ENCODE measurements at regions not wholly inside any gene's neighbourhood (a gene's known extent, or its start where the extent isn't known, plus 50 kb on each side); places are given as distances from the start of the nearest gene placed in this dataset.

DNA sequence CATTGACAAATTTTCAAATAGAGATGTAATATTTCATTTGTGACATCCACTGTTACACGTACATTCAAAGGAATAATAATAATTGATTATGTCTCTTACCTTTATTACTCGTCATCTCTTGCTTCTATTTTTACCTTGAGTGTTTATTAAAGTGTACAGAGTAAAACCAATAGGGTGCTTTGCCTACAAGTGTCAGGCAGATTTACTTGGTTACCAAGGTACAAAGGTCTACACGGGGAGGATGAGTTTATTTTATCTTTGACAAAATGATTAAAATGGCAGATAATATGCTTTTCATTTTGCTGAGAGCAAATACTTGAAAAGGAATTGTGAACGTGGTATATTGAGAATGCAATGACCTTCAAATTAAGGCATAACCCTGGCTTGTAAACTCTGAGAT lies 137.8 kb upstream of the SOX5 start:
- ChIA-PET POLR2A (no interaction called here), CTCF (no interaction called here)
- DNase-seq: no peak
- ATAC-seq: no peak
- H3K4me1 Mint-ChIP-seq (ENCODE audit: low read depth): no peaks in the 10 kb centered on the region
- no peak overlapping the region for H3K4me3 Mint-ChIP-seq
- peaks cover 5% of the 10 kb centered on the region for H3K9me3 Mint-ChIP-seq (ENCODE audit: insufficient read depth)
- H3K36me3 Mint-ChIP-seq (ENCODE audit: low read depth): no peaks in the 10 kb centered on the region
- H3K27me3 Mint-ChIP-seq (ENCODE audit: low read depth): no peaks in the 10 kb centered on the region
- no peak overlapping the region for H3K27ac Mint-ChIP-seq

DNA sequence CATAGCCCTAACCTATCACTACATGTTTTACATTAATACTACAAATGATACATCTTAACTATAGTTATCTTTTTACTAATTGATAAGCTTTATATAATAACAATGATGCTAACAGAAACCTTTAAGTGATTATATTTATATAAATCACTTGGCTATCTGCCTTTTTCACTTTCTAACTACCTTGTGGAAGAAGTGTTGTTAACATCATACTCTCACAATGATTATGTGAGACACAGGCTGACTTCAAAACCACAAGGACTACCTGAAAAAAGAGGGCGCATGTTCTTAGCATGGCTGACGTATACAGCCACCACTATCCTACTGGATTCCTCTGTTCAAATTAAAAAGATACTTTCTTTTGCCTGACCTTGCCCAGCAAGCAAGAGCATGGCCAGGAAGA lies 135.3 kb upstream of the SOX5 start:
- CTCF ChIA-PET: no interaction called here
- no peak for ATAC-seq
- DNase-seq: no peak
- no peaks in the 10 kb centered on the region for H3K4me1 Mint-ChIP-seq (ENCODE audit: low read depth)
- POLR2A ChIA-PET: no interaction called here
- H3K27ac Mint-ChIP-seq: no peak overlapping the region
- H3K36me3 Mint-ChIP-seq (ENCODE audit: low read depth): no peaks in the 10 kb centered on the region
- no peak overlapping the region for H3K4me3 Mint-ChIP-seq
- H3K9me3 Mint-ChIP-seq (ENCODE audit: insufficient read depth): no peaks in the 10 kb centered on the region
- H3K27me3 Mint-ChIP-seq (ENCODE audit: low read depth): no peaks in the 10 kb centered on the region

DNA sequence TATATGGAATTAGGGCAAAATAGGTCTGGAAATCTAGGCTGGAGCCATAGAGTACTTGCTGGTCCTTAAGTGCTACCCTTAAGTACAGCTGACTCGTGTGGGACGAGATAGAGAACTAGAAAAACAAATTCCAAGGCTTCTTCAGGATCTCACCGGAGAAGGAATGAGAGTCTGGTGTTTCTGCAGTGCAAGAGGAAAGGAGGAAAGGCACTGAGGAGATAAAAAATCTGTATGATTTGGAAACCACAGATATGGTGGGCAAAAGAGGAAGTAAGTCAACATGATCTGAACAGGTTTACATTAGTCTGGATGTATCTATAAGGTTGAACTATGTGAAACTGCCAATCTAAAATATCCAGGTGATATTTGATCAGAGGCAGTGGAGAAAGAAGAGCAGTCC lies 134.4 kb upstream of the SOX5 start:
- Mint-ChIP-seq H3K4me3 (no peak overlapping the region), H3K9me3 (ENCODE audit: insufficient read depth) (no peaks in the 10 kb centered on the region), H3K36me3 (ENCODE audit: low read depth) (no peaks in the 10 kb centered on the region), H3K4me1 (ENCODE audit: low read depth) (no peaks in the 10 kb centered on the region), H3K27me3 (ENCODE audit: low read depth) (no peaks in the 10 kb centered on the region), H3K27ac (no peak overlapping the region)
- ChIA-PET POLR2A (no interaction called here), CTCF (no interaction called here)
- DNase-seq: no peak
- no peak for ATAC-seq

DNA sequence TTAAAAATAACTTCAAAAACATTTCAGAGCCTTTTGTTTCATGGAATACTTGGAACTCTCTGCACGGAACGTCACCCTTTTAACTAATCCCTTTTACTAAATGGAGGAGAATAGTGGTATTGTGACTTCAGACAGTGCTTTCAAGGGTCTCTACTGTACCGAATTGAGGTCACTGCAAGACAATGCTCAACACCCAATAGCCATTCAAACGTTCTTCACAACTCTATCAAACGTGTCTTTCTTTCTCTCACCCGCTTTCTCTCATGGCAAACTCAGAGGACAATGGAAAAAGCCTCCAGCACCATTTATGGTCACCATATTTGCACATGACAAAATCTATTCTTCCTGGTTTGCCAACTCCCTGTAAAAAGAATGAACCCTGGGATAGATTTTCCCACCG lies 132.1 kb upstream of the SOX5 start:
- H3K27me3 Mint-ChIP-seq (ENCODE audit: low read depth): no peaks in the 10 kb centered on the region
- H3K4me1 Mint-ChIP-seq (ENCODE audit: low read depth): no peaks in the 10 kb centered on the region
- no peak overlapping the region for H3K27ac Mint-ChIP-seq
- DNase-seq (no peak), ATAC-seq (no peak)
- H3K4me3 Mint-ChIP-seq: no peak overlapping the region
- ChIA-PET POLR2A (no interaction called here), CTCF (no interaction called here)
- no peaks in the 10 kb centered on the region for H3K9me3 Mint-ChIP-seq (ENCODE audit: insufficient read depth)
- H3K36me3 Mint-ChIP-seq (ENCODE audit: low read depth): no peaks in the 10 kb centered on the region

DNA sequence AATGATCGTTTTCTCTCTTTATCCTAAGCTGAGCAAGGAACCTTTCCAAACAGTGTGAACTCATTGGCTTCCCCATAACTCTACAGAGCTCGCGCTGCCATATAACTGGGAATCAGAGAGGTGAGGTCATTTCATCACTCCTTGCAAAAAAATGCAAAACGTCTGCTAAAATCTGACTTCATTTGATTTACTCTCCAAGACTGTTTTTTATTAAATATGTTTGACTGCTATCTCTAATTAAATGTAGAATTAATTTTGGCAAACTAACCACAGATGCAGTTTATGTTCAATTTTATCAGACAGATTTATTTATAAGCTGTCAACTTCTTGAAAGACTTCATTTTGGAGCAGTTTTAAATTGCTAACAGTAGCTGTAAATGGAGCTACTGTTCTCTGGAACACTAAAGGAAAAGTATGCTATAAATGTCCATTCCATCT lies 131.6 kb upstream of the SOX5 start:
- CTCF ChIA-PET: no interaction called here
- POLR2A ChIA-PET: no interaction called here
- no peaks in the 10 kb centered on the region for H3K4me1 Mint-ChIP-seq (ENCODE audit: low read depth)
- no peak for ATAC-seq
- H3K36me3 Mint-ChIP-seq (ENCODE audit: low read depth): no peaks in the 10 kb centered on the region
- H3K9me3 Mint-ChIP-seq (ENCODE audit: insufficient read depth): no peaks in the 10 kb centered on the region
- H3K27me3 Mint-ChIP-seq (ENCODE audit: low read depth): no peaks in the 10 kb centered on the region
- no peak overlapping the region for H3K27ac Mint-ChIP-seq
- H3K4me3 Mint-ChIP-seq: no peak overlapping the region
- no peak for DNase-seq

DNA sequence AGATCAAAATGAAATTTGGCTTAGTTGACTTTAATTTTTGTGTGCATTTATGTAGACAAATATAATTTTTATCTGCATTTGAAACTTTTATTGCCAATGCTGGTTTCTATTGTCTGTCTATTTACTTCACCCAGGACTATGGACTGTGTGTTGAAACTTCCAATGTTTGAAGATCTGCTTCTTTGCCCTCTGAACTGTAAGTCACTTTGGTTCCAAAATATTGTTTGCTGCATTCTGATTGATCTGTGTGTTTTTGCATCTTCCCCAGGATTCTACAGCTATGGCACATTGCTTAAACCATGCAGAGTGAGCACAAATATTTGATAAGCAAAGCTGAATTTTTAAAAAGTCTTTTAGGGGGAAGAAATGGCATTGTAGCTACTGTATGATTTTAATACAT lies 131.0 kb upstream of the SOX5 start:
- H3K4me3 Mint-ChIP-seq: no peak overlapping the region
- no peak for DNase-seq
- H3K27ac Mint-ChIP-seq: no peak overlapping the region
- no peak for ATAC-seq
- ChIA-PET POLR2A (no interaction called here), CTCF (no interaction called here)
- H3K4me1 Mint-ChIP-seq (ENCODE audit: low read depth): no peaks in the 10 kb centered on the region
- H3K9me3 Mint-ChIP-seq (ENCODE audit: insufficient read depth): no peaks in the 10 kb centered on the region
- H3K36me3 Mint-ChIP-seq (ENCODE audit: low read depth): no peaks in the 10 kb centered on the region
- no peaks in the 10 kb centered on the region for H3K27me3 Mint-ChIP-seq (ENCODE audit: low read depth)

DNA sequence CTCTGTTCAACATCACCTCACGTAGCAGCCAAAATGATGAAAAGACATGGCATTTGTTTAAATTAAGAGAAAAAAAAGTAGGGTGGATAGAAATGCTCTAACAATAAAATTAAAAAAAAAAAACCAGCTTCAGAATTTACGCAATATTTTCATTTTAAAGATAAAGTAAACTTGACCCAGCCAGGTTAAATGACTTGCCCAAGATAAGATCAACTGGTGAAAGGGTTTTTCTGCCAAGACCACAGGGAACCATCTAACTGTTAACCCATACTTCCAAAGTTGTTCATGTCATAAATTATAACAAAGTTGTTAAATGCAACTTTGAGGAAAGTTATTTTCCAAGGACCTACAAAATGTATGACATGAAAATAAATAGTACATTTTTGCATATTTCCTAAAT lies 129.6 kb upstream of the SOX5 start:
- ATAC-seq (no peak), DNase-seq (no peak)
- ChIA-PET CTCF (no interaction called here), POLR2A (no interaction called here)
- no peaks in the 10 kb centered on the region for H3K4me1 Mint-ChIP-seq (ENCODE audit: low read depth)
- no peaks in the 10 kb centered on the region for H3K36me3 Mint-ChIP-seq (ENCODE audit: low read depth)
- no peak overlapping the region for H3K4me3 Mint-ChIP-seq
- H3K27ac Mint-ChIP-seq: no peak overlapping the region
- H3K27me3 Mint-ChIP-seq (ENCODE audit: low read depth): no peaks in the 10 kb centered on the region
- H3K9me3 Mint-ChIP-seq (ENCODE audit: insufficient read depth): no peaks in the 10 kb centered on the region

DNA sequence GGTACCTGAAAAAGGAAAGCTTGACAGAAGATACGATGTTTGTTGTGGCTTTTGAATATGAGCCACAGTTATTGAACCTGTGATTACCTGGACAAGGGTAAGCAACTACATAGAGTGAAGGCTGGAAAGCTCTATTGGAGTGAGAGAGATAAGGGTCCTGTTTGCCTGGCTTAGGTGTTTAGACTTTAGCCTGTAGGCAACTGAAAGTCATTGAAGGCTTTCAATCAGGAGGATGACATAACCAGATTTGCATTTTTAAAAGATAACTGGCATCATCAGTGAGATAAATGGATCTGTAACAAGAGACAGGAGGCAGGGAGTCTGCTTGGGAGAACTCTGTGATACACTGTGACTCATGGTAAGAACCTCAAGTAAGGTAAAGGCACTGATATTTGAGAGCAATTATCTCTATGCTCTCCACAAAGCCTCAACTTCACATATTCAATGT lies 128.9 kb upstream of the SOX5 start:
- no peak overlapping the region for H3K27ac Mint-ChIP-seq
- no peaks in the 10 kb centered on the region for H3K9me3 Mint-ChIP-seq (ENCODE audit: insufficient read depth)
- no peaks in the 10 kb centered on the region for H3K4me1 Mint-ChIP-seq (ENCODE audit: low read depth)
- DNase-seq: no peak
- ChIA-PET CTCF (no interaction called here), POLR2A (no interaction called here)
- no peak overlapping the region for H3K4me3 Mint-ChIP-seq
- no peaks in the 10 kb centered on the region for H3K27me3 Mint-ChIP-seq (ENCODE audit: low read depth)
- no peaks in the 10 kb centered on the region for H3K36me3 Mint-ChIP-seq (ENCODE audit: low read depth)
- ATAC-seq: no peak

DNA sequence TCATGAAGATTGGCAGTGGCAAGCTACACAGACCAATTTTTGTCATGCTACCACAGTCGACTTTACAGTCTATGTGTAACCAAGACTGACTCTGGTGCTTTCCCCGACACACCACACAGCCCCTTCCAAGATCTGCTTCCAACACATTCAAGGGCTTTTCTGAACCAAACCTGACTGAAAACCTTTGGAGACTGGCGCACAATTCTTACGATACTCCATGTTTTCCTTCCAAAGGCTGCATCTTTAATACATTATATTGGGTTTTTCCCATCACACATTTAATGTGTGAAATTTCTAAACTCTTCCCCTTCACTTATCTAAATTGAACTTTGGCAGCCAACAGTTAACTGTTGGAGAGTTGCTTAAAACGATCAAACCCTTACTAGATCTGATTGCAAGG lies 127.7 kb upstream of the SOX5 start:
- H3K4me3 Mint-ChIP-seq: no peak overlapping the region
- no peaks in the 10 kb centered on the region for H3K4me1 Mint-ChIP-seq (ENCODE audit: low read depth)
- no peak overlapping the region for H3K27ac Mint-ChIP-seq
- no peaks in the 10 kb centered on the region for H3K9me3 Mint-ChIP-seq (ENCODE audit: insufficient read depth)
- CTCF ChIA-PET: no interaction called here
- no peaks in the 10 kb centered on the region for H3K27me3 Mint-ChIP-seq (ENCODE audit: low read depth)
- H3K36me3 Mint-ChIP-seq (ENCODE audit: low read depth): no peaks in the 10 kb centered on the region
- DNase-seq (no peak), ATAC-seq (no peak)
- POLR2A ChIA-PET: no interaction called here

DNA sequence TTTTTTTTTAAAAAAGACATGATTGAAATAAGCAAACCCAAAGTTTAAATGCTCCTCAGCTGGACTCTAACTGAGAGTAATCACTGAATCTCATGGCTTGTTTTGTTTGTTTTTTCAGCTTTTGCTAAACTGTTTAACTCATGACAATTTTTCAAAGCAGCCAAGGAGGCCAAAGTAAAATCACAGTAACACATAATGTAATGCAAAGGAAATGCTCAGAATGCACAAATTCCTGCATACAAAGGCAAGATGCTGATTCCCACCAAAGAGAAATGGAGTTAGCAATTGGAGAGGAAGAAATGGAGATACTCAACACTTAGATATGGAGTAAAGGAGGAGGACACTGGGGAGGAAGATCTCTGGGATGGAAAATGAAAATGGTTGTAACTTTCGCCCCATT lies 126.2 kb upstream of the SOX5 start:
- POLR2A ChIA-PET: no interaction called here
- Mint-ChIP-seq H3K27me3 (ENCODE audit: low read depth) (no peaks in the 10 kb centered on the region), H3K36me3 (ENCODE audit: low read depth) (no peaks in the 10 kb centered on the region), H3K4me3 (no peak overlapping the region), H3K27ac (no peak overlapping the region), H3K9me3 (ENCODE audit: insufficient read depth) (no peaks in the 10 kb centered on the region), H3K4me1 (ENCODE audit: low read depth) (no peaks in the 10 kb centered on the region)
- ATAC-seq (no peak), DNase-seq (no peak)
- CTCF ChIA-PET: no interaction called here

DNA sequence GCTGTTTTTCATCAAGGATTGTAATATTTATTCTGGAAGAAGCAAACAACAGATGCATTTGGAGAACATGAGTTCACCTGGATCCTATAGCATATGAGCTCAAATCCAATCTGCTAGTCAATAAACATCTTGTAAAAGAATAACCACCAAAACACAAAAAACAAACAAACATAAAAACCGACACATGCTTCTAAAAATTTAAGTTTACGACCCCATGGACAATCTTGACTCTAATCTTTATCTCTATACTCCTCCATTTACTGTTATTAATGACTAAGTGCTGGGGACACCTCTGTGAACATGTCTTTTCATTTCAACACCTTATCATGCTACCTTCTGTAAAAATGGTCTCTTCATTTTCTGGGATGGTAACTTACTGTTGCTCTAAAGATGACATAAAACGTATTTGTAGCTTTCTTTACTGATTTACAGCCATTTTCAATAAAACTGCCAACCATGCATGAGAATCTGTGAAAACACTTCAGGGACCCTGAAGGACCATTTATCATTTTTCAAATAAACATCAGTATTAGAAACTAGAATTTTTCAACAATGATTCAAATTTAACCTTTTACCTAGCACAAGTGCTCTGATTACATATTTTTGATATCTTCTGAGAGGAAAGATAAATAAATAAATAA lies 123.8 kb upstream of the SOX5 start:
- ATAC-seq: no peak
- H3K4me1 Mint-ChIP-seq (ENCODE audit: low read depth): no peaks in the 10 kb centered on the region
- POLR2A ChIA-PET: no interaction called here

DNA sequence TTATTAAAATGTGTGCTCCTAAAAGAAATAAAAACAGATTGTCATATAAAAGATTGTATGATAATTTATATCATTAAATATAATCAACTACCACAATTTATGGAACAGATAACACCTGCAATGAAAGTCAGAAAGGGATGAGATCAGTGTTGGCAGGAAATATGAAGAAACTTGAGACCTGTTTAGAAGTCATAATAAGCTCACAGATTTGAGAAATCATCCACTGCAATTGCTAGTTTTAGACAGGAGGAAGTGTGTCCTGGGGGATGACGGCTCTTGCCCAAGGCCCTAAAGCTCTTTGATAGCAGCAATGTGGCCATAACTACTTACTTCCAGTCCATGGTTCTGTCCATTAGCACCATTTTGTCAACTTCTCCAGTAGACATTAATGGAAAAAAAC lies 122.8 kb upstream of the SOX5 start:
- Mint-ChIP-seq H3K36me3 (ENCODE audit: low read depth) (no peaks in the 10 kb centered on the region), H3K27me3 (ENCODE audit: low read depth) (no peaks in the 10 kb centered on the region), H3K9me3 (ENCODE audit: insufficient read depth) (no peaks in the 10 kb centered on the region), H3K27ac (no peak overlapping the region), H3K4me3 (no peak overlapping the region), H3K4me1 (ENCODE audit: low read depth) (no peaks in the 10 kb centered on the region)
- ChIA-PET CTCF (no interaction called here), POLR2A (no interaction called here)
- DNase-seq (no peak), ATAC-seq (no peak)

More for the DNA sequence above, 123.8 kb upstream of the SOX5 start:
- CTCF ChIA-PET: no interaction called here
- Mint-ChIP-seq H3K27me3 (ENCODE audit: low read depth) (no peaks in the 10 kb centered on the region), H3K9me3 (ENCODE audit: insufficient read depth) (no peaks in the 10 kb centered on the region), H3K36me3 (ENCODE audit: low read depth) (no peaks in the 10 kb centered on the region), H3K4me3 (no peak overlapping the region), H3K27ac (no peak overlapping the region)
- DNase-seq: no peak

DNA sequence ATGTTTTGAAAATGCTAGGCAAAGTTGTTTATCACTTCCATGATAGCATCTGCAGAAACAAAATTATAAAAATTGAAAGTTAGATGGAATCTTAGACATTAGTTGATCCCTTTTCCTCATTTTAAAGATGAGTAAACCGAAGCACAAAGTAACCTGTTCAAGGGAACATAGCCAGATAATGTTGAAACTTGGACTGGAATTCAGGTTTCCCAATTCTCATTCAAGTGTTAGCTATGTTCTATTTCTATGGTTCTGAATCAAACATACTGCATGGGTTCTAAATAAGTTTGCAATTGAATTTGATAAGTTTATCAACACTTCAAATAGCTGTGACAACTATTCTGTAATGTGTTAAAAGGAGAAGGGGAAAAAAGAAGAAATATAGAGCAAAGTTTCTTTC lies 122.4 kb upstream of the SOX5 start:
- Mint-ChIP-seq H3K9me3 (ENCODE audit: insufficient read depth) (no peaks in the 10 kb centered on the region), H3K27ac (no peak overlapping the region), H3K4me1 (ENCODE audit: low read depth) (no peaks in the 10 kb centered on the region), H3K4me3 (no peak overlapping the region), H3K27me3 (ENCODE audit: low read depth) (no peaks in the 10 kb centered on the region), H3K36me3 (ENCODE audit: low read depth) (no peaks in the 10 kb centered on the region)
- DNase-seq: no peak
- ATAC-seq: no peak
- CTCF ChIA-PET: no interaction called here
- POLR2A ChIA-PET: no interaction called here
